Medulla oblongata (tissue), 1 donor: ENCODE measurements at regions not wholly inside any gene's neighbourhood (a gene's known extent, or its start where the extent isn't known, plus 50 kb on each side); places are given as distances from the start of the nearest gene placed in this dataset.
"Not testable (repeated sequence)": the region's sequence is repeated elsewhere in the genome, so short reads cannot be mapped to it uniquely, and the experiment has no call there.

Experiments
- DNase-seq: peaks from one replicate; pipeline ENCODE4 v3.0.0-alpha.2; 2015; ENCODE audit errors: extremely low spot score

DNA sequence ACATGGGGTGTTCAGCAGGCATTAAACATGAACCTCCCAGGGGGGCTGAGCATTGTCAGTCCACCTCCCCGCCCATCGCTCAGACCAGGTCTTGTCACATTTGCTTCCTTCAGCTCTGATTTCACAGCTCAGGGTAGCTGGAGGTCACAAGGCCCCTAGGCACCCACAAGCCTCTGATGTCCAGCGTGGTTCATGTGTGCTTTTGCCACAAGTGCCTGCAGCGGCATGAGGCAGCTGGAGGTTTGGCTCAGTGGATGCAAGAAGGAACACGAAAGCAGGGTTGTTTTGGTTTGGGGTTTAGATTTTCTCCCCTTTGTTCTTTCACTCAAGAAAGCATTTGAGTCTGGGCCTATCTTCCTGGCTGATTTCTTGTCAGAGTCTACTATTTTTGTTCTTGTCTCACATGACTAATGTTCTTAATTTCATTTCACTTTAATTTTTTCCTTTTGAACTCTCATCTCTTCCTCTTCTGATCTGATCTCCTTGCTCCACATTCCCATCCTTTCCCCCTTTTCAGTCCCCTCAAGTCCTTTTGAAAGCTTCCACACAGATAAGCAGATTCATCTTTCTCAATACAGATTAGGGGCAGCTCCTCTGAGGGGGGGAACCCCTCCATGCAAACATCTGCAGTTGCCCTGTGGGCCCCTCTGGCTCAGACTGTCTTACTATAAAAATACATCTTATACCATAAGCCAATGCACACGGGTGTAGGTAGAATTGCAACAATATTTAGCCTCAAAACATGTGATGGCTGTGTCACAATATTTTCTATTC is 68.1 kb upstream of the CEP85L start:
- DNase-seq = no peak

DNA sequence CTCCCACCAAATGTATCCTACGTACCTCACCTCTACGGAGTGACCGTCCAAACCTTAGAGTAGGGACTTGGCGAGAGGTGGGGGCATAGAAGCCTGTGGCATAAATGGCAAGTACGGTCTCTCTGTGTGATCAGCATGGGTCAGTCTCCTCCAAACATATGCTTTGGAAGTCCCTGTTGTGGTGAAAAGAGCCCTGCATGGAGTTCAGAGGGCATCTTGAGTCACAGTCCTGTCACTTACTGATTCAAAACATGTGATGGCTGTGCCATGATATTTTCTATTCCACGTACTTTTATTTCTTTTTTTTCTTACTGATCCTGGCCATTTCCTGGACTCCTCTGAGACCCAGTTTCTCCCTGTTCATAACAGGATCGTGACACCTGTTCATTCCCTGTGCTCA is 67.5 kb upstream of the CEP85L start:
- no peak for DNase-seq

DNA sequence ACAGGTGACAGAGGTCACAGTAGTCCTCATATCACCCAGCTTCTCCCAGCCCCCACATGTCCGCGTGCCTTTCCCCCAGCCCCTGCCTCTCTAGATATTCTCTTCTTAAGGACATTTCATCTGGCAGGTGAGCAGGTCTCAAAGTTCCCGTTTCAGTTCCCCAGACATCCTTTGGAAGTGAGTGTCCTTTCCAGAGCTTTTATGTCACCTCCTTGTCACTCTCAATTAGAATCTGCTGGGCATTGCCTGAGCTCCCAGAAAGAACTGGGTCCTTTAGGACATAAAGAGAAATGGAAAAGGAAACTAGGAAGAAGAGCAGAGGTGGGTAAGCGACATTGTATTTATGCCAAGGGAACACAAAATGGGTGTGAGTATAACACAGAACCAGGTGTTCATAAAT is 66.9 kb upstream of the CEP85L start:
- DNase-seq = no peak

DNA sequence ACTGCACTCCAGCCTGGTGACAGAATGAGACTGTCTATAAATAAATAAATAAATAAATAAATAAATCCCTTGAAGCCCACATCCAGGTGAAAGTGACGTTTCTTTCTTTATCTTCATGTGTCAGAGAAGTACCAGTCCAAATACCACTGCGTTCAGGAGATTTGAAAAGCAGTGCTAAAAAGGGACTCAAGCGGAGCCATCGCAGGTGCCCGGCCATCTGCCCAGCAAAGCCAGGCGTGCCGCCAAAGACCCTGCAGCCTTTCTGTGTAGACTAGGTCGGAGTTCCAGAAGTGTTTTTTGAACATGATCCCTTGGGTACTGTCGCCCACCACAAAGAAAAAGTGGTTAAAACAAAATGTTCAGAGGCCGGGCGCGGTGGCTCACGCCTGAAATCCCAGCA is 65.7 kb upstream of the CEP85L start:
- no peak for DNase-seq

DNA sequence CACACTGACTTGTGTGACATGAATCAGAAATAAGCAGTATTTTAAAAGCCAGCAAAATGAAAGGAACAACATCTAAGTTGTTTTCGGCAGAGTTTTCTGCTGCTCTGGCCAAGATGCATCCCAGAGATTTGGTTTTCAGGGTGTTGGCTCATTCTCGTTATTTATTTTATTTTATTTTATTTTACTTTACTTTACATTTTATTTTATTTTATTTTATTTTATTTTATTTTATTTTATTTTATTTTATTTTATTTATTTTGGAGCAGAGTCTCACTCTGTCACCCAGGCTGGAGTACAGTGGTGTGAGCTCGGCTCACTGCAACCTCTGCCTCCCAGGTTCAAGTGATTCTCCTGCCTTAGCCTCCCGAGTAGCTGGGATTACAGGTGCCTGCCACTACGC is 64.5 kb upstream of the CEP85L start:
- not testable (repeated sequence) for DNase-seq

DNA sequence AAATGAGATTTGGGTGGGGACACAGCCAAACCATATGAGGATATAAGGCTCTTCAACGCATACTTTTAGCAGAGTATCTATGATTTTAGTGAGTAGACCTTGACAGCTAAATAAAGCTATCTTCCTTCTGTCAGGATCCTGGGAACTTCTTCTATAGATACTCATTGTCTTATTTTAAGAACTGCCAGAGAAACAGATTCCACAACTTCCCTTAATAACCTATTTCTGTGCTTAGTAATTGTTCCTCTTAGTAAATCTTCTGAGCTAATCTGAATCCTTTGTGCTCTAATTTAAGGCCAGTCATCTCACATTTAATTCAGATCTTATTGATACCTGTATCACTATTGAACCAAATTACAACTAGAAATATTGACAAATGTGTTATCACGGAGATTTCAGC is 64.0 kb upstream of the CEP85L start:
- no peak for DNase-seq

DNA sequence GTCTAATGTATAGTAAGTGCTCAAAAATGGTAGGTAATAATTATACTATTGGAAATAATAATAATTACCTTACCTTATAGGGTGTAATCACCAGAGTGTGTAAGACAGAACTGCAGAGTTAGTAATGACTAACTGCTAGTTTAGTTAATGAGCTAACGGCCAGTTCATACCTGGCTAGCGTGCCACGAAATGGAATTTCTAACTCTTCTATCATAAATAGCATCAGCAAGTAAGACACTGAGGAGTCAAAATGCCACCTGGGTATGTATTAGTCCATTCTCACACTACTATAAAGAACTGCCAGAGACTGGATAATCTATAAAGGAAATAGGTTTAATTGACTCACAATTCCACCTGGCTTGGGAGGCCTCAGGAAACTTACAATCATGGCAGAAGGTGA is 63.4 kb upstream of the CEP85L start:
- no peak for DNase-seq

DNA sequence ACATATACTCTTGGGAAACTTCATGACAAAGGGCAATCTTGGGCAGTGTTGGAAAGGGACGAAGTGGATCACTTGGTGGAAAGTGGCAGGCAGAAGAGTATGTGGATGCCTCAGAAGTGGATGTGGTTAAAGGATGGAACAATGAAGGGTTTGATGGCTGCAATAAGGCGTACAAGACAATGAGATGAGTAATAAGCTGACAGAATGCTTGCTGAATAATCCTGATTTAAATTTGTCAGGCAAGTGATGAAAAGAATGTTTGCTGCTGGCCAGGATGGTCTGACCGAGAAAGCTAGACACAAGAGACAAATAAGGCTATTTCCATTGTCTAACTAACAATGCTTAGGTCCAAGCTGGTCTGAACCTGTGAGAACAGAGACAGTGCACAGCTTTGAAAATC is 61.6 kb upstream of the CEP85L start:
- no peak for DNase-seq

DNA sequence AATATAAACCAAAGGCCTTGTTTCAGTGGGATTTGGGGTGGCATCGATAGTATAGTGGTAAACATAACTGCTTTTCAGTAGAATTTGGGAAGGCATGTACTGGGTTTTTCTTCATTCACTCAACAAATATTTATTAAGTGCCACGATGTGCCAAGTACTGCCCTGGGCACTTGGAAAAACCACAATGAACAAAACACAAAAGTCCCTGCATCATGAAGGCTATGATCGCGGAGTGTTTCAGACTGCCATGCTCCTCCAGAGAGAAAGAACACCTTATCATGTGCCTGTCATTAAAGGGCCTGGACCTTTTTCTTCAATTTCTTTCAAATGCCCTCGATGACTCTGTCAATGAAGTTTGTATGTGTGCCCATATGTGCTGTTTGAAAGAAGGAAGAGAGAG is 59.2 kb upstream of the CEP85L start:
- no peak for DNase-seq

DNA sequence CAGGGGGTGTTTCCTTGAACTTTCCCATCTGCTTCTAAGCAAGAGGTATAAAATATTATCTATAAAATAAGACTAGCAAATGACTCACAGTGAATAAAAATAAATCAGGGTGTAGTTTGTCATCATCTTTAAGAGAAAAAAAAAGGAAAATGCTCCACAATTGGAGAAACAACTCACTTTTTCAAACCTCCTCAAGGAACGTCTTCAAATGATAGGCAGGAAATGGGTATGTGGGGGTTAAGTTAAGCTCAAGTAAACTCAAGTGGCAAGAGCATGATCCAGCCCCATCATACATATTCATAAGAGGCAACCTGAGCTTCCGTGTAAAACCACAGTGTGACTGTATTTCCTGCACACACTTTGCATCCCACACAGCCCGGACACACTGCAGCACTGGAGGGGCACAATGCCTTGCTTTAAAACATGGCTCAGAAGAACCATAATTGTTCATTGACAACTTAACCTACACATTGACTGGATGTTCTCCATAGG is 58.5 kb upstream of the CEP85L start:
- DNase-seq = peak; percentile 17

DNA sequence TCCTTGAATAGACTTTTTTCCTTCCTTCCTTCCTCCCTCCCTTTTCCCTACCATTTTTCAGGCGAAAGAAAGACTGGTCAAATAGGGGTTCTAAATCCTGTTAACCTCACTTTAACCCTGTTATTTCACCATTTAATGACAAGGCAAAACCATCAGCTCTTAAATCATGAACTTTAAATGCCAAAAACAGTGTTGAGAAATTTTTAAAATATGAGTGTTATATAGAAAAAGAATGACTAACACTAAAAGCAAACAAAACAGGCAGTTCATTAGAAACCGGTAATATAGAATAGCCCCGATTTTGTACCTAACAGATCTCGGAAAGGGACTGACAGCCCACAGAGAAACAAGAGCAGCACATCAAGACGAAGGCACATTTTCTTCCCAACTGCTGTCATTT is 57.4 kb upstream of the CEP85L start:
- no peak for DNase-seq

DNA sequence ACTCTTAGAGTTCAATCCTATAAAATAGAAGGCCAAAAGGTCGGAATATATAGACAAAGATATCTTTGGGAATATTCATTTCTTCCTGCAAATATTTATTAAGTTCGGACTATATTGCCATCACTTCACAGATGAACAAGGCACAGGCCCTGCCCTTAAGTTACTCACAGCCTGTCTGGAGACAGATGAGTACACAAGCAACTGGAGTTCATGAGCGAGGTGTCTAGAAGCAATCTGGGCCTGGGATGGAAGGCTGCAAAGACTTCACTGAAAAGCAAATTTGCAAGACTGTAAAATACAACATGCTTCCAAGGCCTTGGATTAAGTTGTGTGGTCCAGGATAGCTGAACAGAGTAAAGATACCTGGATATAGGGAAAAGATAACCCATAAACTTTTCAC is 56.7 kb upstream of the CEP85L start:
- DNase-seq = no peak

DNA sequence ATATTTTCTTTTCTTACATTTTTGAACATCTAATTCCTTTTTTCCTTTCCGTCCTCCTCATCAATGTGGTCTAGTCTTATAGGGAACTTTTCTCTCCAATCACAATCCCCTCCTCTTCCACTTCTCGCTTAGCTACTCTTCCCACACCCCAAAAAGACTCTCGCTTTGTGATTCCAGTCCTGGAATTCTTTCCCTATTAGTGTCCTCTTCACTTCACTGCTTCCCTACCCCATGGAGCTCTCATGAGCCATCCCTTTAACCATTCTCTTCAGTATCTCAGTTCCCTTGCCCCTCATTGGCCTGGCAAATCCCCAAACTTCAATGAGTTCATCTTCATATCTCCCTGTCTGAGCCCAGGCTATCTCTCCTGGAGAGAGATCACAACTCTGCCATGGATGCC is 55.3 kb upstream of the CEP85L start:
- no peak for DNase-seq

DNA sequence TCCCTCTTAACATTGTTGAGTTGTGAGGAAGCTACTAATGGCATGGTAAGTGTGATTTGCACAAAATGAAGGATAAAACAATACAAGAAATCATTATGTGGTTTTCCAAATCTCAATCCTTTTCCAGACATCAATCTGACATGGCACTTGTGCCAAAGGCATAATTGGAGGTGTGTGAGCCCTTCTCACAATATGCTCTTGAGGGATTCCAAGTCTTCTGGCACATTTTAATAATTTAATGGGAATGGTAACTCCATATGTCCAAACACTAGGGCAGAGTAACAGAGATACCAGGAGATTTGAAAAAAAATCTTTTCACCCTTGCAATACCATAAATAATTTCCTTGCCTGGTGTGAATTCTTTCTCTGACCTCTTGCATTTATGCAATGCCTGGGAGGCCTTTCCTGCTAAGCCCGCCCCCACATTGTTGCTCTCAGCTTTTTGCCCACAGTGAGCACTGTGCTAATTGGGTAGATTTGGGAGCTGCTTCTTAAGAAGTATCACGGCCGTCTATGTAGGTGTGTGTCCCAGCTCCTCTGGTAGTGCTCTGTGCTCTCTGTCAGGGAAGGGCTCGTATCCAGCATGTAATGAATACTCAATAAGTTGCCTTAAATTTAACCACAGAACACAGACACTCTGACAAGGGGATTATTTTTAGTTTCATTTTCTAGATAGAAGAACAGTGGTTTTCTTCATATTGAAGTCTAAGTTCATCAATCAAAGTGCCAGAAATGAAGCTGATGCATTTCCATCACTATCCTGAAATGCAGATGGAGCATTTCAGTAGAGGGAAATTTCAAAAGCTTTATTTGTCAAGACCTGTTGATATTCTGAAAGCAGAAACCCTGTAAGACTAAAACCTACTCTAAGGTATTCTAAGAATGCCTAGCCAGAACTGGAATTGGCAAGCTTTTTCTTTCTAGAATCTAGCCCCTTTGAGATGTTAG is 54.4 kb upstream of the CEP85L start:
- peak; percentile 22 for DNase-seq

DNA sequence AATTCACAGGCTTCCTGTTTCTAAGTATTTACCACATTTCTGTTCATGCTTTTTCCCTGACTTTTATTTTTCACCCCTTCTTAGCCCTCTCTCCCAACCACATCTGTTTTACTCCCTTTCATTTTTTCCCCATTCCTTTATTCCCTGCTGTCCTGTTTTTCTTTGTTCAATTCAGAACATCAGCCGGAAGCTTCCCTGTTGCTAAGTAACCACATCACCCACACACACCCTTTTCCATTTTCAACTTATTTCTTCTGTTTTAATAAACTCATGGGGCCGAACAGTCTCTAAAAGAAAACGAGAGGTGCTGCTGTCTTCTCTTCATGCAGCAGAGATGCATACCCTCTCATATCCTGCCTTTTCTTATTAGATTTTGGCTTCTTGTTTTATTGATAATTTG is 53.5 kb upstream of the CEP85L start:
- DNase-seq = no peak

DNA sequence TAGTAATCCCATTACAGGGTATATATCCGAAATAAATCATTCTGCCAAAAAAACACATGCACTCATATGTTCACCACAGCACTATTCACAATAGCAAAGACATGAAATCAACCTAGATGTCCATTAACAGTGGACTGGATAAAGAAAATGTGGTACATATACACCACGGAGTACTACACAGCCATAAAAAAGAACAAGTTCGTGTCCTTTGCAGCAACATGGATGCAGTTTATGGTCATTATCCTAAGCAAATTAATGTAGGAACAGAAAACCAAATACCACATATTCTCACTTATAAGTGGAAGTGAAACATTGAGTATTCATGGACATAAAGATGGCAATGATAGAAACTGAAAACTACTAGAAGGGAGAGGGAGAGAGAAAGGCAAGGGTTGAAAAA is 49.9 kb upstream of the CEP85L start:
- not testable (repeated sequence) for DNase-seq
